ENCODE measurements at regions not wholly inside any gene's neighbourhood (a gene's known extent, or its start where the extent isn't known, plus 50 kb on each side); places are given as distances from the start of the nearest gene placed in this dataset.
A peak's percentile ranks its signal among the peaks of the same experiment; 100 is the strongest.

DNA sequence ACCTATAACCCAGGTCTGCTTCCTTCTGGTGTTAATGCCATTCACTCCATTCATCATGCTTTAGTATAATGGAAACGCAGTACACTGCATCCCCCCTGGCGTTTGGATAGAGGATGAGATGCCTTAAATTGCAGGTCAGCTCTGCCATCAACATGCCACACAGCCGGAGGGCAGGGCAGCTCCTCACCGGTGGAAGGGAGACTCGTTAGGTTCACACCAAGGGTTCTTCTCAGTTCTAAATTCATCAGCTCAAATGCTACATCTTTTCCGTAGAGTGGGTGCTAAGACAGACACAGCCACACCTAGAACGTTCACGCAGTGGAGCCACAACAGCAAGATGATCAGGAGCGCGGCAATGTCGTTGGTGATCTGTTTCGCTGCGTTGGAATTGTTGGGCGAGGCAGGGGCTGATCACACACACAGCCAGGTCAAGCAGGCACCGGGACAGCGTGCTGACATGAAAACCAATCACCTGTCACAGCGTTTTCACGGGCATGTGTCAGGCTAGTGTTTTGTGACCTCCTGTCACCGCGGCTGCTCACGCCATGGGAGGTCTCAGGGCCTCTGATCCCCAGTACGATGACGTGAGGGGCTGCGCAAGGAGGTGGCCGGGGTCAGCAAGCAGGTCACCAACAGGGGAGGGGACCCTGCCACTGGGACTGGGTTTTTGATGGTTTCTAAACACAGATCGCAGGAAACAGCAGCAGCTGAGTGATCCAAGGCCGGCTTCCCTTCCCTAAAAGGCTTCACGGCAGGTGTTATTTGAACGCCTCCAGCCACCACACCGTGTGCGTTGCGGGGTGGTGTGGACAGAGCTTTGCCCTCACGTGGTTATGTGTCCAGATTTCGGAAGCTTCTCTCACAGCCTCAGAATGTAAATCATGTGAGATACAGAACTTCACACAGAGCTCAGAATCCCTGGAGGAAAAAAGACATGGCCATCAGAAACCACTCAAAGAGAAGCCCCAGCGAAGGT is 94.3 kb upstream of the IRS2 start:
- DNase-seq: no peak

DNA sequence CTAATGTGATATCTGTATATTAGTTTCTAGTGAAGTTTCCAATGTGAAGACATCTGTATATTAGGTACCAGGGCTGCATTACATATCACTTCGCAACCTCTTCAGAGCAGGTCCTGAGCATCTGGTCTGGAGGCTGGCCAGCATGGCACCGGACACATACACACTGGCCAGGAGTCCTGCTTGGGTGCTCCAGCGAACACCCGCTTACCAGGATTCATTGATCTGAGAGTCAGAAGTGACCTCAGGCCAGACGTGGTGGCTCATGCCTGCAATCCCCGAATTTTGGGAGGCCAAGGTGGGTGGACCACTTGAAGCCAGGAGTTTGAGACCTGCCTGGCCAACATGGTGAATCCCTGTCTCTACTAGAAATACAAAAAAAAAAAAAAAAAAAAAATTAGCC is 93.0 kb upstream of the IRS2 start:
- DNase-seq: no peak

DNA sequence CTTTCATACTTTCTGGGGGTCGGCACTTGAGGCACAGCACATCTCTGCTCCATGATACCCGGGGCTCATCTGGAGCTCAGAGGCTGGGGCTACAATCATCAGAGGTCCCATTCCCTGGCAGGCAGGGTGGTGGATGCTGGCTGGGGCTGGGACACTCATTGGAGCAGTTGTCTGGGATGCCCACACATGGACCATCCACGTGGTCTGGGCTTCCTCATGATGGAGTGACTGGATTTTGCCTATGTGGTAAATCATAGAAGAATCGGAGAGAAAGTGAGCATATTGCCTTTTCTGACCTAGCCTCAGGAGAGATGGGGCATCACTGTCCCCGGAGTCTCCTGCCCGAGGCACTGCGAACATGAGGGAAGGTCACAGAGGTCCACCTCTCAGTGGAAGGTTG is 91.4 kb upstream of the IRS2 start:
- DNase-seq: no peak

DNA sequence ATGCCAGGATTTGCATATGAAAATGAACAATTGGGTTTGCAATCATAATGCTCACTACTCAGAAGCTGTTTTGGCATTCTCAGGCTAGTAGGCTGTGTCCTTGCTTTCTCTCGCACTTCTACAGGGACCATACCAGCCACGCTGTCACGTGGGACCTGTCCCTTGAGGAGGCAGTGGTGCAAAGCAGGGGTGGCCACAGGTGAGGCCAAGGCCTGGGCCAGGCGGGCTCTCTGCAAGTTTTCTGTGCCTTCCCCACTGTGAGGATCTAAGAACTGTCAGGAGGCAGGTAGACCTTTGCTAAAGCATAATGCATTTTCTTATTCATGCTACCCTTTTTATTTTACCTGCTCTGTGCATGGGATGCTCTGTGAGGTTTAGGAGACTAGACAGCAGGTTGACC is 89.4 kb upstream of the IRS2 start:
- no peak for DNase-seq

DNA sequence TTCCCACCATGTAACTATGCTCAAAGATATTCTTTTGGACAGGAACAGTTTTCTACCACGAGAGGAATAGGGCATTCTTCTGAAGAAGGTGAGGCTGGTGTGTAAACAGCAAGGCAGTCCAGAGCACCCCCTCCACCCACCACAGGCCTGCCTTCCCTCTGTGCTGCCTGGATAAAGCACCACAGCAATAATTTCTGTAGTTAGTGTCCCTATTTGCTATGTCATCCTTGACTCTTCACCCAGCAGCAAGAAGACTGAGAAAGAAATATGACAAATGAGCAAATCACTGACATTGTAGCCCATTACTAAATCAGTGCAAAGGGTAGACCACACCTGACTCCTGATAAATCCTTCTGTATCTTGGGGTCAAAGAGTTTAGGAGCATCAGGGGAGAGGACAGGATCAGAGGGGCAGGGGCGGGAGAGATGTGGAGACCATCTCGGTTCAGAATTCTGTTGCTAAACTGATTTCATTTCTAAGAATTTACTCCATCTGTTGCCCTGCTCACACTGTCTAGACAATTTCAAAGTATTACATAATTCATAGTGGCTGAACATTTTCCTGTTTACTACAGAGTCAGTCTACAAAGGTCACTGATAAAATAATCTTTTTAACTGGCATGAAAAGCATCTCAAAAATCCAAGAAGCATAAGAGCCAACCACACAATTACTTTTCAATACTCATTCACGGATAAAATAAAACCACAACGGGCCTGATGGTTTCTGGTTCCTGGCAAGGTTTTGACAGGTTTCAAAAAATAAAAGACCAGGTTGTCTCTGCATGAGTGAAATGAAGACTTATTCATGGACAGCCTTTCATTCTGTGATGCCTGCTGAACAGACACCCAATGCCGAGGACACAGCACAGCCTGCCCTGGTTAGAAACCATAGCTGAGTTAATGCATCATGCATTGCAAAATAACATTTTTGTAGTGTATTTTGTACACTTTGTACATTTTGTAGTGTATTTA is 88.4 kb upstream of the IRS2 start:
- no peak for DNase-seq

DNA sequence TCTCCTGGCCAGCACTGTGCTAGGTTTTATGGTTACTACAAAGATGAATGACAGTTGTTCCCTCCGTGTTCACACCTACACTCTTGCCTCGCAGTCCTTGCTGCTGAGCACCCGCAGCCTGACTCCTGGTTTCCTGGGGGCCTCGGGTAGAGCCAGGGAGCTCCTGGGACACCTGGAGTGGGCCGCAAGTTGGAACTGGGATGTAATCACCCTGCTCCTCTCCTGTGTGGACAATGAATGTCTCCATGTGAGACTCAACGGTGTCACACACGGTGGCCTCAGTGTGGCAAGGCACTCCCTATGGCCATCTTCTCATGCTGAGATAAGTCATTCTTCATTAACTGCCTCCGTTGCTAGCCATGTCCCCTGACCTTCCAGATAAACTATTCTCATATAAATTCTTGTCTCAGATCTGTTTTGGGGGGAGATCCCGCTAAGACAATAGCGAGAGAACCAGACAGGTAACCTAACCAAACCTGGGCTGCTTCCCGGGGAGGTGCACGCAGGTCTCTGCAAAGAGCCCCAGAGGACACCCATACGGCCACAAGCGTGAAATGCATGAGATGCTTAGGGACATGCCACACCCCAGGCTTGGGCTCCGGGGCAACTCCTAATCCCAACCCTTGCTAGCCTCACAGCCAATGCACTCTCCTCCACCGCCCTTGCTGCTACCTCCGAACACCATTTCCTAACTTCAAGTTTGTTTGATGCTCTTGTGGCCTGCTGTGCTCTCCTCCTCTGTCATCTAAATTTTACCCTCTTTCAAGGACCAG is 87.2 kb upstream of the IRS2 start:
- DNase-seq: no peak

DNA sequence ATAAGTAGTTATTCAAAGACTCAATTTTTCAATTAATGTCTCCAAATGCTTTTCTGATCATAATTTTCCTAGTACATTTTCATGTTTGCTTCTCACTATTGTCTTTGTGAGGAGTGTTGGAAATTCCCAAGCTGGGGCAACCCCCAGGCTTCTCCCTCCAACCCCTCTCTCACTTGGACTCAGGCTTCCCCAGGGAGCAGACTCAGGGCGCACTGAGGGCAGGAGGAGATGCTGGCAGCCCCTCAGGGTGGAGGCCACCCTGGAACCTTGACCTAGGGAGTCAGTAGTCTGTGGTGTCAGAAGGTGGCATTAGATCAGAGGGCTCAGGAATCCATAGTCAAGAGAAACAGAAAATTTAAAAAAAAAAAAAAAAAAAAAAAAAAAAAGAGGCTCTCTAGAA is 86.5 kb upstream of the IRS2 start:
- no peak for DNase-seq

DNA sequence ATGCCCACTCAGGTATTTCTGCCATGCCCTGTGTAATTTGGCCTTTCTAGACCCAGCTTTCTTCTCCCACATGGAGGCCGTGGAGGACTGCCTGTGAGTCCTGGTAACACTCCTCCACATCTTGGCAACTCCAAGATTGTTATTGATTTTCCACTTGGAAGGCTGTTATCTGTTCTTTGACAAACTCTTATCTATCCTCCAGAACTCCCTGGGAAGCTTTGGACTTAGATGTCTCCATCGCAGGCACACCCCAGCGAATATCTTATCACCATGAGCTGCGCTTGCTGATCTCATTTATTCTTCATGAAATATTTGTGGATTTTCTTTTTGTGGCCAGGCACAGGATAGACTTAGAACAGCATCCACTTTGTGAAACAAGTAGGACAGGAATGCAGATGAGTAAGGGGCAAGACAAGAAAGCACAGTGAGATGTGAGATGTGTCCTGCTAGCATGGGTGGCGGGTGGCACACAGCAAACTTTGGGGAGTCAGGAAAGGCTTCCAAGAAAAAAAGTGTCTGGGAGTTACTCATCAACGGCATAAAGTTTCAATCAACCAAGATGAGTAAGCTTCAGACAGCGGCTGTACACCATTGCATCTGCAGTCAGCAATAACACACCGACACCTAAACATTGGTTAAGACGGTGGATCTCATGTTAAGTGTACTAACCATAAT is 84.5 kb upstream of the IRS2 start:
- DNase-seq: no peak

DNA sequence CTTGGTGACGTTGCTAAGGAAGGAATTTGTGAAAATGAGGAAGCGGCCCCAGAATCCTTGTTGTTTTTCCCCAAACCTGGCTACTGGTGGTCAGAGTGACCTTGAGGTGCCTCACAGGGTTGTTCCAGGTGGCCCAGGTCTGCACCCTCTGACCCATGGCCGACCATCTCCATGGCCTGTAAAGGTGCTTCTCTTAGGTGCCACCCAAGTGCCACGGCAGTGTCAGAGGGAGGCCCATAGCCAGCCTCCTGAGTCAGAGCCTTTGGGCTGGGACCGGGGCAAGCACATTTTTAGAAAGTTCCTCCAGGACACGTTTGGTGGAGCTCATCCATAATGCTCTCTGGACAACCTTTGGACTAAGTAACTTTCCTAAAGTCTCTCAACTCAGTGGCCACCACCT is 83.9 kb upstream of the IRS2 start:
- no peak for DNase-seq

DNA sequence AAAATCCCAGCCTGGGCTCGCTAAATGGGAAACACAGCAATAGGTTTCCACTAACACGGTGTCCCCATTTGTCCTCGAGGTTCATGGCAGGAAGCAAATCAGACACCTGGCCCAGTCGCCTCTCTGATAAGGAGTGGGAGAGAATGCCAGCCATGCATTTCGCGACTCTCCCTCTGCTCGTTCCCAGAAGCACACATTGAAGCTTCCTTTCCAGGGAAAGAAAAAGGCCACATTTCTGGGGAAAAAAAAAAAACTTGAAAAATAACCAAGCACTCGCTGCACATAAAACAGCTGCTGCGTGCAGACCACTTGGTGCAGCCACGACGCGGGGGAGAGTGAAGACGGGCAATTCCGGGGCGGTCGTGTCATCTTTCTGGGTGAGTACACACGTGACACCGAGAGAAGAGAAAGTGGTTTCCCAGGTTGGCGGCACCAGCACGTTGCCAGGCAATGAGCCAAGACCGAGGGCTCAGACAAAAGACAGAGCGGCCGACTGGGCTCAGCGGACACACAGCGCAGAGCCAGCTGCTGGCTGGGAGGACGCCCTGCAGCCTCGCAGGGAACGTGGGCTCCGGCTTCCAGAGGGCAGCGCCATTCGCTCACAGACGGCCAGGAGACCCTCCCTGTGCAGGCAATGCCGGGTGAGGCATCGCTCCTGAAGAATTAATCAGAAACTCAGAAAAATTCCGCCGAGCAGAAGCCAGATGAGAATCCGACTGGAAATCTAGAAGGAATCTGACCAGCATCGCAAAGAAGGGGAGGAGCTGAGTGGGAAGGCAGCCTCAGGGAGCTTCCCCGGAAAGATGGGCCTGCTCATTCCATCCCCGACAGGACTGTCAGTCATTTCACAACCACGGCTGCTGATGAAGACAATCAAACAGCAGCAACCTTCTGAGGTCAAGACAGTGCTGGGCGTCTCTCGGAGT is 83.2 kb upstream of the IRS2 start:
- peak; percentile 99 for DNase-seq

DNA sequence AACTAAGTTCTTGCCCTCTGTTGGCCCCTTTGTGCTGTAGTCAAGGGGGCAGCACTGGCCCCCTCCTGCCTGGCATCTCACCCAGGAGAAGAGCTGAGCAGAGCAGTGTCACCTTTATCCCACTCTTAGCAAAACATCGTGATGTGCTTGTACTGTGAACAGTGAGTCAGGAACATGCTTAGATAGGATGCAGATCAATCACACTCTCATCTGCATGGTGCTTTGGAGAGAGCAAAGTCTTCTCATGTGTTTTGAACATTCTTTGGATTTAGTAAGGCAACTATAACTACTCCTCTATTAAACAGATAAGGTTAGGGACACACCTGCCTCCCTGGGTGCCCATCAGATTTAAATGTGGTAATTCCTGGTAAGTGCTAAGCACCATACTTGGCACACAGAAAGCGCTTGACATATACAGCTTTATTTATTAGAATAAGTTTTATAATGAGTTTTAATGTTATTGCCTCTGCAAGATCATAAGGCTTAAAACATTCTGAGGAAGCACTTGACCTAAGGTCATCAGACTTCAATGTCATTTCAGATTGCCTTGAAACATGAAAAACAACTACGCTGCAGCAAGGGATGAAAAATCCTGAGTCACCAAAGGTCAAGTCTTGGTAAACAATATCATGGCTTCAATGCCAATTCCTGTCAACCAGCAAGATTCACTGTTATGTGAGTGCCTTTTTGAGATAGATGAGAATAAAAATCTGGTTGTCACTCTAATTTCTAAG is 82.4 kb upstream of the IRS2 start:
- DNase-seq: peak in 1 of 2 experiments; percentile 48

DNA sequence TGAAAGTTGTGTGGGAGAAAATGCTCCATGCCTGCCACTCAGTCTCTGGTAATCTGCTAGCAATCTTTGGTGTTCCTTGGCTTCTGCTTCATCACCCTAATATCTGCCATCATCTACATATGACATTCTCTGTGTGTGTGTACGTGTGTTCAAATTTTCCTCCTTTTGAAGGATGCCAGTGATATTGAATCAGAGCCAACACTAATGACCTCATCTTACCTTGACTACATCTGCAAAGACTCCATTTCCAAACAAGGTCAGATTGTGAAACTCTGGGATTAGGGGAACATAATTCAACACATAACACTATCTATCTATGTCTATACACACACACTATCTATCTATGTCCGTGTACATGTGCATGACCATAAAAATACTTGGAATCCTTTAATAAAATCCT is 81.4 kb upstream of the IRS2 start:
- peak in 1 of 2 experiments; percentile 18 for DNase-seq

DNA sequence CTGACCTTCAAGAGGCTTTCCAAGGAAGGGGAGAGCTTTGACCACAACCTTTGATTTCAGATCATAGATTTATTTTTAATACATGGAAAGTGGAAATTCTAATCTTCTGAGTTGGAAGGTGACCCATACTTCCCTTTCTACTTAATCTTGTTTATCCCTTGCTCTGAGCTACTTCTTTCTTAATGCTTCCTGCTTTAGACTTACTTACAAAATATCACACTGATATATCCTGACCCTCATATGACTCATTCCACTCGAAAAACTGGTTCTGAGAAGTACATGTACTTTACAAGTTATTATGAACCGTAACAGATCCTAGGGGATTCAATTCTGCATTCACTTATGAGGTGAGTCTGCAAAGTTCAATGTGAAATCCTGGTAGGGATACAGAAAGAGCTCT is 76.2 kb upstream of the IRS2 start:
- DNase-seq: no peak

DNA sequence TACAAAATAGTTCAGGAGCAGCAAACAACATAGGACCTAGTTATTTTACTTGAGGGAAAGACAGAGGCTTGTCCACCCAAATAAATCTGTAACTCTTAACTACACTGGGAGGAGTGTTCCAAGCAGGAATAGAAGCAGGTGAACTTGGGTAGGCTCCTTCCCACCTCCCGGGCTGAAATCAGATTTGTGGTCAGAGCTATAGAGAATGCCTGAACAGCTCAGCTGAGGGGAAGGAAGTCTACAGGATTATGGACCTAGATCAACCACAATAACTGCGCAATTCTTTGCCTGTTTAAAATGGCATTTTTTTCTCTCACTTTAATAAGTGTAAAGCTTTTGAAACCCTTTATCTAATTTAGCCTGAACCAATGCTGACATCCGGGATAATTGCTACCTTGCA is 73.5 kb upstream of the IRS2 start:
- no peak for DNase-seq

DNA sequence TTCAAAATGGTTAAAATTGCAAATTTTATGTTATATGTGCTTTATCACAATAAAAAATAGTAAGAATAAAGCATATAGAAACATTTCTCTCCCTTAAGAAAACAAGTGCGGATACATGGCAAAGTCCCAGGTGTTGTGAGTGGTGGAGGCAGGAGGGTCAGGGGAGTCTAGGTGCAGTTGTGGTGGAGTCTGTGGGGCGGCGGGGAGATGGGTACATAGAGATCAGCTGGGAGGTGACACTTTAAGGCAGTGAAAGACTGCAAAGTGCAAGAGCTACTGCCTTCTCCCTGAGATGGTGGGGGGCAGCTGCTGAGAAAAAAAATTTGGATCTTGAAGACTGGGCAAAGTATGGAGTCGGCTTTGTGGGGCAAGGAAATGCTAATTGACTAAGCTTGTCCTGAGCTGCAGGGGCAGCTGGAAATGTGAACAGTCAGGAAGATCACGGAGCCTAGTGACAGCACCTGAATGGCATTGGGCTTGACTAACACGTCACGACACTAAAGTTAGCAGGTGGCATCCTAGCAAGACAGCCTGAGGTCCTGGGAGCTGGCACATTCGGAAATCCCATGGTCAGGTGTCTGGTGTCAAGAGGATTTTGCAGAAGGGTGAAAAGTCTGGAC is 72.9 kb upstream of the IRS2 start:
- no peak for DNase-seq

DNA sequence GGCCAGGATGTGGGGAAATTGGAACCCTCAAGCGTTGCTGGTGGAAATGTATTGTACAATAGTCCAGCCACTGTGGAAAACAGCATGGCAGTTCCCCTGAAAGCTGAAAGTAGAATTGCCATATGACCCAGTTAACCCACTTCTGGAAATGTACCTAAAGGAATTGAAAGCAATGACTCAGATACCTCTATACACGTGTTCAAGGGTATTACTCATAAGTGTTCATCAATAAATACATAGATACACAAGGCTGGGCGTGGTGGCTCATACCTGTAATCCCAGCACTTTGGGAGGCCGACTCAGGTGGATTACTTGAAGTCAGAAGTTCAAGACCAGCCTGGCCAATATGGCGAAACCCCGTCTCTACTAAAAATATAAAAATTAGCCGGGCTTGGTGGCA is 71.9 kb upstream of the IRS2 start:
- no peak for DNase-seq

DNA sequence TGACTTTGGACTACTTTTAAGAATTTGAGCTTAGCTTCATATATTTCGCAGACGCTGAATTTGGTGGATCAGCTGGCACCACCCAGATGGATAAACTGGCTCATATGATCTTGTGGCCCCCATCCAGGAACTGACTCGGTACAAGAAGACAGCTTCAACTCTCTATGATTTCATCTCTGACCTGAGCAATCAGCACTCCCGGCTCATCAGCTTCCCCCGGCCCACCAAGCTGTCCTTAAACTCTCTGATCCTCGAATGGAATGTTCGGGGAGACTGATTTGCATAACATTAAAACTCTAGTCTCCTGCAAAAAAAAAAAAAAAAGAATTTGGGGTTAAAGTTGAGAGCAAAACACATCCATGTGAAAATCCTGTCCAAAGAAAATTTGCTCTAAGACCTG is 71.4 kb upstream of the IRS2 start:
- no peak for DNase-seq

DNA sequence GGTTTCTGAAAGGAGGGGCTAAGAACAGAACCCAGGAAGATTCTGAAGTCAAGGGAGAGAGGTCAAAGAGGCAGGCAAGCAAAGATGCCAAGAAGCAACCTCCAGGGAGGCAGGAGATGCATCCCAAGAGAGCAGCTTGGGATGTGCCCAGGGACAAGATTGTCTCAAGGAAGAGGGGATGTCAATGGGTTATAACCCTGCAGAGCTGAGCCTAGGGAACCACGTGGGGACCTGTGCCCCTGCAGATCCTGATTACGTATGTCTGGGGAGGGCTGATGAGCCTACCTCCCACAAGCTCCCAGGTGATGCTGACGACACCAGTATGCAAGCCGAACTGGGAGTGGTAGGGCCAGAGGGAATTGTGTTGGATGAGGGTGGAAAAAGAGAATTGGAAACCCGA is 70.9 kb upstream of the IRS2 start:
- no peak for DNase-seq

DNA sequence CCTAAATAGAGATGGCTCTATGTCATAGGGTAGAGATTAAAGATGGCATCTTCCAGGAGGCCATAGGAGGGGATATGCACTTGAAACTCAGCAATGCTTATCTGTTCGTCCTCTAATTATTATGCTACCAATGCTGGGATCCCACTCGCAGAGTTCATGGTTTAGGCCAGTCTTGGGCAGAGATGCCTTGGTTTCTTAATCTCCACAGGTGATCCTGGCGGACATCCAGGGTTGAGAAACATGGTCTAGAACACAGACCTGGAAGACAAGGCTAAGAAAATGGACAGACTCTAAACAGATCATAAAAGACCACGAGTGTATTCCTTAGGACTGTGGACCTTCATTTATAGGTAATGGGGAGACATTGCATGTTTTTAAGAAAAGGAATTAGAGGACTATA is 70.0 kb upstream of the IRS2 start:
- no peak for DNase-seq

DNA sequence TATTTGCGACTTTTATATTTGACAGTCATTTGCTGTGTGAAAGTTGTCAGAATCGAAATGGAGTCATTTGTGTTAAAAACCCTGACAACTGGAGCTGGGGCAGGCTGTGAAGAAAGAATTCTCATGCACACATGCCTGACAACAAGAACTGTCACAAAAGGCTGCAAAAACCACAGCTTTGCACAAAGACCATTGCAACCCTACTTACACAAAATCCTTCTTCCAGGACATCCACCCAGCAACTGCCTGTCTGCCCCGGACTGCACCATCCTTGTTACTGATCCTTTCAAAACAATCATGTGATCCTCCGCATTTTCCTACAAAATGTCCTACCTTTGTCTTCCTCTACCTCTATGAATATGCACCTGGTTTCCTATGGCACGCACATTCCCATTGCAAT is 66.8 kb upstream of the IRS2 start:
- DNase-seq: no peak
